Panc1 (cell line): ENCODE measurements at regions not wholly inside any gene's neighbourhood (a gene's known extent, or its start where the extent isn't known, plus 50 kb on each side); places are given as distances from the start of the nearest gene placed in this dataset.

Source experiments
- ATAC-seq: fragments of 200-7000 bp; cut with Tn5 transposase; 2 replicates; pipeline ENCODE4 v1.9.1; 2020; ENCODE audit warnings: mild to moderate bottlenecking, moderate library complexity
- BruUV-seq: library from RNA; stranded (reverse); fragments of 400-500 nt; replicated peaks from 2 replicates; lab custom pipeline; 2021; lab: Mats Ljungman, UMichigan
- CTCF ChIA-PET: fragments of 300-600 bp; sonication (Branson Sonifier 250); formaldehyde crosslinking; loops from one replicate; lab custom pipeline; 2022; ENCODE audit warnings: antibody characterized with exemption; lab: Charles Lee
- POLR2A ChIA-PET: fragments of 300-600 bp; sonication (Branson Sonifier 250); formaldehyde crosslinking; loops from one replicate; lab custom pipeline; 2022; ENCODE audit warnings: antibody characterized with exemption; lab: Charles Lee
- DNase-seq: peaks from one replicate; pipeline ENCODE4 v3.0.0-alpha.2; 2010; ENCODE audit warnings: low read depth, low spot score
- H3K27ac ChIP-seq: 2 replicates; pipeline ENCODE4 v1.5.1; 2011; ENCODE audit warnings: mild to moderate bottlenecking, low read length, inconsistent platforms
- H3K27me3 ChIP-seq: fragments of 200-500 bp; sonication (Bioruptor generic); 2 replicates; pipeline ENCODE4 v1.6.0; 2014; ENCODE audit warnings: low read length, inconsistent platforms; ENCODE audit not compliant: control insufficient read depth, insufficient read depth
- H3K36me3 ChIP-seq: fragments of 200-500 bp; sonication (Bioruptor generic); 2 replicates; pipeline ENCODE4 v1.5.1; 2014; ENCODE audit warnings: inconsistent platforms, mild to moderate bottlenecking, low read length, moderate library complexity; ENCODE audit not compliant: control insufficient read depth, insufficient read depth
- H3K4me1 ChIP-seq: 2 replicates; pipeline ENCODE4 v1.5.1; 2011; ENCODE audit warnings: inconsistent platforms, mild to moderate bottlenecking, low read length, moderate library complexity; ENCODE audit not compliant: control insufficient read depth, insufficient read depth
- H3K4me3 ChIP-seq, 2 experiments: 2 replicates each; pipeline ENCODE4 v1.5.1; 2011 to 2012; ENCODE audit warnings: low read depth in 2 of 2, low read length in 2 of 2, mild to moderate bottlenecking in 2 of 2, inconsistent platforms in 1 of 2, moderate library complexity in 1 of 2
- H3K9me3 ChIP-seq: fragments of 200-500 bp; sonication (Bioruptor generic); 2 replicates; pipeline ENCODE4 v1.5.1; 2014; ENCODE audit warnings: low read depth, mild to moderate bottlenecking, inconsistent platforms, low read length, moderate library complexity; ENCODE audit not compliant: control insufficient read depth, insufficient read depth
- CTCF ChIP-seq: fragments of 450-650 bp; IDR thresholded peaks from 2 replicates; pipeline ENCODE4 v1.5.1; 2017; ENCODE audit warnings: mild to moderate bottlenecking
- POLR2AphosphoS5 ChIP-seq: IDR thresholded peaks from 2 replicates; pipeline ENCODE4 v1.6.1; 2012; ENCODE audit warnings: mild to moderate bottlenecking, low read depth, low read length, moderate library complexity
- REST ChIP-seq, 2 experiments: IDR thresholded peaks; 2 replicates each; pipeline ENCODE4 v1.6.1; 2011 to 2012; ENCODE audit warnings: low read depth in 2 of 2, control low read depth in 1 of 2, low read length in 1 of 2, mild to moderate bottlenecking in 1 of 2, moderate library complexity in 1 of 2; ENCODE audit not compliant: insufficient read depth in 1 of 2
- SIN3A ChIP-seq: IDR thresholded peaks from 2 replicates; pipeline ENCODE4 v1.6.1; 2012; ENCODE audit warnings: low read depth, mild to moderate bottlenecking, low read length, moderate library complexity, borderline replicate concordance; ENCODE audit not compliant: insufficient read depth
- TCF7L2 ChIP-seq: IDR thresholded peaks from 2 replicates; pipeline ENCODE4 v1.6.1; 2011; ENCODE audit warnings: mild to moderate bottlenecking, low read depth, low read length, inconsistent platforms
- in situ Hi-C: cut with HindIII; loops from 2 replicates; pipeline ENCODE4 v1.10.0; 2016; ENCODE audit warnings: low sequenced_read_pairs, low pct_unique_long_range_greater_than_20kb
- intact Hi-C: fragments of 100-400 bp; cut with micrococcal nuclease; formaldehyde crosslinking; loops from one replicate; pipeline ENCODE4 v1.10.0; 2022; ENCODE audit not compliant: unreplicated experiment

GRCh38 chr5:27906481-27906880 lies 868.1 kb upstream of the CDH9 start:
- DNase-seq (no peak), ATAC-seq (no peak)
- H3K4me1 ChIP-seq: no peaks in the 10 kb centered on the region
- in situ Hi-C loops (no loop called here), intact Hi-C loops (no loop called here)
- no peaks in the 10 kb centered on the region for H3K9me3 ChIP-seq
- ChIA-PET POLR2A (no interaction called here), CTCF (no interaction called here)
- TF ChIP-seq CTCF (no peak), SIN3A (no peak), POLR2AphosphoS5 (no peak), TCF7L2 (no peak; the same call in 1 of the 2 replicates), REST (IDR thresholded peaks at IDR 0.05; ENCODE audit: insufficient read depth in 1 of 2, low read depth in 2 of 2, low read length in 1 of 2) (no peak)
- H3K4me3 ChIP-seq: no peak overlapping the region
- no TSS peak for BruUV-seq
- H3K27me3 ChIP-seq: no peaks in the 10 kb centered on the region
- H3K27ac ChIP-seq: no peak overlapping the region
- H3K36me3 ChIP-seq: no peaks in the 10 kb centered on the region; the same call in 1 of the 2 replicates

- Histone ChIP-seq H3K27me3 (no peaks in the 10 kb centered on the region), H3K4me3 (no peak overlapping the region), H3K4me1 (no peaks in the 10 kb centered on the region), H3K36me3 (no peaks in the 10 kb centered on the region; the same call in 1 of the 2 replicates), H3K27ac (no peak overlapping the region), H3K9me3 (no peaks in the 10 kb centered on the region)
- TF ChIP-seq REST (IDR thresholded peaks at IDR 0.05; ENCODE audit: insufficient read depth in 1 of 2, low read depth in 2 of 2, low read length in 1 of 2): no peak
- TF ChIP-seq POLR2AphosphoS5: no peak
- TF ChIP-seq CTCF: no peak
- TF ChIP-seq TCF7L2: no peak
- TF ChIP-seq SIN3A: no peak
- POLR2A ChIA-PET: no interaction called here
- DNase-seq: no peak
- ATAC-seq: no peak
- in situ Hi-C loops (no loop called here), intact Hi-C loops (no loop called here)
- no TSS peak for BruUV-seq
- CTCF ChIA-PET: no interaction called here
These were observed 862.4 kb upstream of the CDH9 start for GRCh38 chr5:27900761-27901160.
